K562 (cell line): ENCODE measurements at regions not wholly inside any gene's neighbourhood (a gene's known extent, or its start where the extent isn't known, plus 50 kb on each side); places are given as distances from the start of the nearest gene placed in this dataset.

Experiments used
- ATAC-seq: fragments of 200-7000 bp; cut with Tn5 transposase; 3 replicates; pipeline ENCODE4 v1.9.1; 2020; ENCODE audit warnings: moderate library complexity
- BruUV-seq: library from RNA; stranded (reverse); fragments of 400-500 nt; replicated peaks from 2 replicates; lab custom pipeline; 2021; lab: Mats Ljungman, UMichigan
- CTCF ChIA-PET: fragments of 300-600 bp; formaldehyde crosslinking; extraction: SDS; loops from one replicate; lab custom pipeline; 2021; ENCODE audit warnings: low intra/inter-chr PET ratio; lab: Yijun Ruan, JAX
- POLR2A ChIA-PET: fragments of 300-600, 350-650 bp; sonication (Branson Sonifier 250); formaldehyde crosslinking; extraction: SDS; loops from one replicate; lab custom pipeline; 2021; ENCODE audit warnings: antibody characterized with exemption, inconsistent platforms; lab: Yijun Ruan, JAX
- DNase-seq, 4 experiments: peaks; one replicate each; pipeline versions ENCODE4 v3.0.0 to v3.0.0-alpha.2; 2011 to 2018; ENCODE audit warnings: low spot score in 3 of 4, mixed read lengths in 3 of 4; ENCODE audit errors: extremely low read depth in 1 of 4
- FAIRE-seq: peaks from 2 replicates; lab custom pipeline; 2011; peaks lifted over from hg19 to GRCh38; lab: Jason Lieb, UNC
- H2AFZ ChIP-seq: 2 replicates; pipeline ENCODE4 v1.6.0; 2011; ENCODE audit warnings: low read depth, low read length, control low read depth, inconsistent platforms
- H3K27ac ChIP-seq: fragments of 200-600 bp; 3 replicates; pipeline ENCODE4 v1.8.0; 2011; ENCODE audit warnings: low read depth, mild to moderate bottlenecking, control low read depth, inconsistent platforms, low read length, moderate library complexity, mixed read lengths; ENCODE audit errors: extremely low read depth
- H3K27me3 ChIP-seq, 2 experiments: fragments of 300-600 bp in 1 of 2; 2 replicates in 1 of 2; 3 replicates in 1 of 2; pipeline versions ENCODE4 v1.6.0 to v1.8.0; 2011; ENCODE audit warnings: inconsistent platforms in 2 of 2, low read length in 2 of 2, mild to moderate bottlenecking in 1 of 2, mixed read lengths in 1 of 2, moderate library complexity in 1 of 2; ENCODE audit not compliant: control insufficient read depth in 2 of 2, insufficient read depth in 2 of 2
- H3K36me3 ChIP-seq: fragments of 300-600 bp; 3 replicates; pipeline ENCODE4 v1.8.0; 2011; ENCODE audit warnings: mild to moderate bottlenecking, low read length, inconsistent platforms; ENCODE audit not compliant: control insufficient read depth, insufficient read depth
- H3K4me1 ChIP-seq, 2 experiments: fragments of 200-600 bp in 1 of 2; replicated peaks in 1 of 2; 2 replicates in 1 of 2; 3 replicates in 1 of 2; pipeline versions ENCODE4 v1.5.1 to v1.8.0; 2011; ENCODE audit warnings: inconsistent platforms in 2 of 2, low read length in 2 of 2, mild to moderate bottlenecking in 1 of 2, mixed read lengths in 1 of 2, moderate library complexity in 1 of 2; ENCODE audit not compliant: control insufficient read depth in 2 of 2, insufficient read depth in 2 of 2
- H3K4me2 ChIP-seq: 2 replicates; pipeline ENCODE4 v1.6.1; 2011; ENCODE audit warnings: low read length, control low read depth, inconsistent platforms, mixed read lengths; ENCODE audit not compliant: insufficient read depth
- H3K4me3 ChIP-seq: fragments of 200-600 bp; sonication (generic), shearing (Covaris generic); 2 replicates; pipeline ENCODE4 v1.5.1; 2016; ENCODE audit warnings: control low read depth, inconsistent platforms
- H3K79me2 ChIP-seq: fragments of 200-600 bp; 3 replicates; pipeline ENCODE4 v1.8.0; 2011; ENCODE audit warnings: low read length, inconsistent platforms; ENCODE audit not compliant: control insufficient read depth, insufficient read depth
- H3K9ac ChIP-seq, 2 experiments: 2 replicates each; pipeline versions ENCODE4 v1.6.0 to v1.6.1; 2011; ENCODE audit warnings: low read depth in 2 of 2, low read length in 2 of 2, control low read depth in 1 of 2, inconsistent platforms in 1 of 2, mild to moderate bottlenecking in 1 of 2, mixed read lengths in 1 of 2; ENCODE audit not compliant: insufficient read depth in 1 of 2
- H3K9me1 ChIP-seq: one replicate; pipeline ENCODE4 v1.6.0; 2011; ENCODE audit warnings: inconsistent platforms, mild to moderate bottlenecking, low read length, moderate library complexity; ENCODE audit not compliant: control insufficient read depth, insufficient read depth
- H3K9me3 ChIP-seq: replicated peaks from 2 replicates; pipeline ENCODE4 v1.5.1; 2011; ENCODE audit warnings: low read depth, low read length, inconsistent platforms; ENCODE audit not compliant: control insufficient read depth, insufficient read depth
- H4K20me1 ChIP-seq: replicated peaks from 2 replicates; pipeline ENCODE4 v1.6.1; 2011; ENCODE audit warnings: low read length, inconsistent platforms, mixed read lengths; ENCODE audit not compliant: control insufficient read depth, insufficient read depth
- BMI1 ChIP-seq: fragments of 150-350 bp; IDR thresholded peaks from 2 replicates; pipeline ENCODE4 v1.6.1; 2014; ENCODE audit warnings: low read length
- COPS2 ChIP-seq: fragments of 450-650 bp; conservative IDR thresholded peaks from 2 replicates; pipeline ENCODE4 v1.6.1; 2016; ENCODE audit warnings: mild to moderate bottlenecking, moderate library complexity
- FOXK1 ChIP-seq: sonication (generic); formaldehyde crosslinking; IDR thresholded peaks from 2 replicates; pipeline ENCODE4 v1.8.0; 2022; ENCODE audit warnings: missing genetic modification reagents, mild to moderate bottlenecking, borderline replicate concordance
- HDGF ChIP-seq: fragments of 450-650 bp; IDR thresholded peaks from 2 replicates; pipeline ENCODE4 v1.6.1; 2016
- TGIF2 ChIP-seq: sonication (generic); formaldehyde crosslinking; IDR thresholded peaks from 2 replicates; pipeline ENCODE4 v1.8.1; 2022; ENCODE audit warnings: mild to moderate bottlenecking, missing genetic modification reagents, moderate library complexity
- ZBTB26 ChIP-seq: fragments of 450-650 bp; formaldehyde crosslinking; IDR thresholded peaks from 2 replicates; pipeline ENCODE4 v1.4.0; 2022; ENCODE audit warnings: missing genetic modification characterization
- ZNF12 ChIP-seq: sonication (generic); formaldehyde crosslinking; IDR thresholded peaks from 2 replicates; pipeline ENCODE4 v1.4.0; 2020; ENCODE audit warnings: mild to moderate bottlenecking, missing genetic modification reagents
- ZNF274 ChIP-seq: IDR thresholded peaks from 2 replicates; pipeline ENCODE4 v1.6.1; 2011; ENCODE audit warnings: low read depth, mild to moderate bottlenecking, low read length, moderate library complexity, borderline replicate concordance
- ZNF347 ChIP-seq: fragments of 450-650 bp; formaldehyde crosslinking; IDR thresholded peaks from 2 replicates; pipeline ENCODE4 v1.4.0; 2020; ENCODE audit warnings: low read depth, mild to moderate bottlenecking, moderate library complexity
- ZNF398 ChIP-seq: fragments of 250-450 bp; sonication (Bioruptor Pico); IDR thresholded peaks from 2 replicates; pipeline ENCODE4 v1.8.0; 2021; ENCODE audit warnings: moderate library complexity, mild to moderate bottlenecking, inconsistent platforms
- ZNF699 ChIP-seq: fragments of 250-450 bp; sonication (Bioruptor Pico); IDR thresholded peaks from 2 replicates; pipeline ENCODE4 v1.8.0; 2021; ENCODE audit warnings: mild to moderate bottlenecking, moderate library complexity; ENCODE audit not compliant: insufficient replicate concordance
- WGBS: fragments of 100-300 bp; shearing (Covaris generic); methylation state at CpG from one replicate; pipeline ENCODE4 v1.1.6; 2016; ENCODE audit warnings: low coverage, mixed read lengths; ENCODE audit not compliant: insufficient coverage; ENCODE audit errors: missing lambda C conversion rate; 5-methylcytosine and 5-hydroxymethylcytosine counted together
- in situ Hi-C: fragments of 300-500 bp; cut with MboI; formaldehyde crosslinking; loops from 4 replicates; pipeline ENCODE4 v1.15.0; 2018; ENCODE audit warnings: inconsistent platforms, mixed read lengths
- intact Hi-C: fragments of 100-400 bp; cut with micrococcal nuclease; formaldehyde crosslinking; loops from 2 replicates; pipeline ENCODE4 v1.14.2; 2022

- no peak for TF ChIP-seq ZNF398 (CRISPR knock-in tag)
Measured at GRCh38 chr15:72890043-72890442, 106.5 kb upstream of the ADPGK start (continued).

DNA sequence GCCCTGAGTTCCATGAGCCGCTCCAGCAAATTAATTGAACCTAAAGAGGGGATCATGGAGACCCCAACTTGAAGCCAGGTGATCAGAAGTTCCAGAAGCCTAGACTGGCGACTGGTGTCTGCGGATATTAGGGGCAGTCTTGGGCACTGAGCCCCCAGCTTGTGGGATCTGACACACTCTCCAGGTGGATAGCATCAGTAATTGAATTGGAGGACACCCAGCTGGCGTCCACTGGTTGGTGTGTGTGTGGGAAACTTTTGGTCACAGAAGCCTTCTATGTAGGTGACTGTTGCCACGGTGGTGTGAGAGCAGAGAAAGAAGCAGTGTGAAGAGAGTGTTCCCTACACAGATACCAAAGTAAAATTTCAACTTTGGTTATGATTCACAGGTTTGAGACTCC lies 106.0 kb upstream of the ADPGK start:
- POLR2A ChIA-PET, result no interaction called here
- H3K4me2 ChIP-seq, result no peak overlapping the region
- ATAC-seq (no peak), FAIRE-seq (no peak)
- BruUV-seq, result no TSS peak
- H2AFZ ChIP-seq, result no peak overlapping the region
- H3K36me3 ChIP-seq, result no peaks in the 10 kb centered on the region
- no peaks in the 10 kb centered on the region; a peak in 1 of 5 replicates for H3K4me1 ChIP-seq
- intact Hi-C loops, result no loop called here
- CTCF ChIA-PET, result no interaction called here
- H3K4me3 ChIP-seq, result no peak overlapping the region
- no peak overlapping the region for H3K9ac ChIP-seq
- H3K9me1 ChIP-seq, result no peaks in the 10 kb centered on the region
- TF ChIP-seq ZBTB26 (CRISPR knock-in tag) (no peak), HDGF (no peak), TGIF2 (CRISPR knock-in tag) (no peak), ZNF274 (no peak), FOXK1 (CRISPR knock-in tag) (no peak), COPS2 (no peak), ZNF347 (no peak), ZNF12 (CRISPR knock-in tag) (no peak), ZNF699 (no peak), BMI1 (no peak)
- TF ChIP-seq, all 486 proteins: peak for 0
- no peaks in the 10 kb centered on the region for H4K20me1 ChIP-seq
- no peak for DNase-seq
- WGBS, result 2% methylated on average over 5 of the region's 5 CpGs
- no peaks in the 10 kb centered on the region for H3K9me3 ChIP-seq
- in situ Hi-C loops, result no loop called here
- no peak overlapping the region for H3K27ac ChIP-seq
- H3K79me2 ChIP-seq, result no peaks in the 10 kb centered on the region
- H3K27me3 ChIP-seq, result no peaks in the 10 kb centered on the region; a peak in 1 of 5 replicates
